Heart right ventricle (tissue), 16 donors: ENCODE measurements at regions not wholly inside any gene's neighbourhood (a gene's known extent, or its start where the extent isn't known, plus 50 kb on each side); places are given as distances from the start of the nearest gene placed in this dataset.

Experiments used
- ATAC-seq, 8 donors: fragments of 200-7000 bp; cut with Tn5 transposase; one replicate each; pipeline ENCODE4 v1.9.1; 2020; ENCODE audit warnings: mild to moderate bottlenecking in 8 of 8, moderate library complexity in 8 of 8, moderate number of reproducible peaks in 1 of 8
- DNase-seq, 2 donors: peaks; one replicate each; pipeline ENCODE4 v3.0.0-alpha.2; 2020
- H3K27ac ChIP-seq, 10 donors: fragments of 200-600 bp; sonication (generic) in 2 of 10; one replicate each; pipeline versions ENCODE4 v1.5.0 to v1.8.0; 2020 to 2022; ENCODE audit warnings: mild to moderate bottlenecking in 3 of 10
- H3K27me3 ChIP-seq, 7 donors: fragments of 200-600 bp; one replicate each; pipeline ENCODE4 v1.8.0; 2021 to 2022; ENCODE audit warnings: mild to moderate bottlenecking in 2 of 7
- H3K36me3 ChIP-seq, 9 donors: fragments of 200-600 bp; sonication (generic) in 1 of 9; one replicate each; pipeline versions ENCODE4 v1.5.0 to v1.8.0; 2020 to 2022; ENCODE audit warnings: mild to moderate bottlenecking in 2 of 9
- H3K4me1 ChIP-seq, 9 donors: fragments of 200-600 bp; sonication (generic) in 1 of 9; one replicate each; pipeline versions ENCODE4 v1.5.0 to v1.8.0; 2020 to 2022; ENCODE audit warnings: mild to moderate bottlenecking in 4 of 9
- H3K4me3 ChIP-seq, 10 donors: fragments of 200-600 bp; sonication (generic) in 2 of 10; one replicate each; pipeline versions ENCODE4 v1.5.0 to v1.8.0; 2020 to 2022; ENCODE audit warnings: mild to moderate bottlenecking in 7 of 10, moderate library complexity in 2 of 10
- H3K9me3 ChIP-seq, 11 donors: fragments of 200-600 bp in 10 of 11; sonication (generic) in 2 of 11; one replicate each; pipeline versions ENCODE4 v1.5.0 to v1.8.0; 2013 to 2022; ENCODE audit warnings: mild to moderate bottlenecking in 2 of 11, control low read depth in 1 of 11, moderate library complexity in 1 of 11
- WGBS, 2 donors: extraction: QIAGEN DNeasy Blood & Tissue Kit; methylation state at CpG; one replicate each; pipeline ENCODE4 v1.1.7; 2013; ENCODE audit warnings: inconsistent platforms in 1 of 2; 5-methylcytosine and 5-hydroxymethylcytosine counted together
- intact Hi-C, 10 donors: fragments of 100-400 bp; cut with DNase I; formaldehyde crosslinking; loops; one replicate each; pipeline versions ENCODE4 v1.11.1 to v1.14.2; 2022
- TF ChIP-seq, protein P1 (sequence below), 9 donors: fragments of 200-600 bp; sonication (generic) in 2 of 9; IDR thresholded peaks; one replicate each; pipeline versions ENCODE4 v1.5.0 to v1.8.0; 2021 to 2022; ENCODE audit warnings: antibody characterized with exemption in 9 of 9, mild to moderate bottlenecking in 5 of 9, moderate library complexity in 1 of 9
- donor health status: Arrhythmogenic right ventricular cardiomyopathy.
- donor health status: ischemic (EF 13 %, LVEDD 7.1; RV severe dilation, severe dysfunction).
- donor health status: healthy with polysubstance abuse.
- donor health status: DM: no; HTN: yes; CAD: no.
- donor health status: DM: no; HTN: no; CAD: no.
- donor health status: ischemic (EF 25% LVEDD 6.9; RV normal size, moderate dysfunction).
- donor health status: ischemic (EF 25% LVEDD 5.7; RV mildly dilated, moderate dysfunction).
- donor health status: healthy.
- donor health status: DM: yes; HTN: yes; CAD: no.
- donor health status: Ischemic cardiomyopathy.
- donor health status: ischemic (EF 35%, LVEDD 5.7; RV mildly dilated, moderate dysfunction).
- donor health status: nonischemic (EF 11% LVEDD 7.7; RV severe dilation, severe dysfunction).
- donor health status: DM: yes; HTN: yes; CAD: no.
- donor health status: PGD.
- donor health status: ischemic (EF 29% LVEDD 5.4; RV normal size, mild dysfunction).
- donor health status: nonischemic (EF 23%, LVEDD 6.1; RV moderate dilation, normal function).

DNA sequence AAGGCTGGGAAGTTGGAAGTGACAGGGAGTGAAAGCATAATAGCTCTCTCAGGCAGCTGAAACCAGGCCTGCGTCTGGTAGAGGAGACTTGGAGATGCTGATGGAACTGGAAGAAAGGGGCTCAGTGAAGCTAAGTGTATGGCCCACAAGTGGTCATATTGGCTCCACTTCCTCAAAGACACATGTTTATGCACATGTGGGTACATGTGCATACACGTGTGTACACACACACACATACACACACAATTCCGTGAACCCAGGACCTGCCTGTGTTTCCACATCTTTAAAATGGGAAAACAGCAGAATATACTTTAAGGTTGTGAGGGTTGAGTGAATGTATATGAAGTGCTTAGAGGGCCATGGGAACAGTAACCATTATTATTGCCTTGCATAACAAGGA, 160.9 kb downstream of the ARL6IP6 start:
- H3K27ac ChIP-seq: no peak overlapping the region
- no peak for ATAC-seq
- H3K36me3 ChIP-seq: no peaks in the 10 kb centered on the region
- H3K4me3 ChIP-seq: no peak overlapping the region
- intact Hi-C loops: no loop called here
- peaks cover 0 to 6% (median 0%) of the 10 kb centered on the region in 11 donors for H3K9me3 ChIP-seq
- WGBS, 2 donors: 81 to 86% methylated on average over 3 of the region's 3 CpGs
- no peak for DNase-seq
- H3K27me3 ChIP-seq: no peaks in the 10 kb centered on the region
- H3K4me1 ChIP-seq: no peaks in the 10 kb centered on the region
- TF ChIP-seq, protein P1, sequence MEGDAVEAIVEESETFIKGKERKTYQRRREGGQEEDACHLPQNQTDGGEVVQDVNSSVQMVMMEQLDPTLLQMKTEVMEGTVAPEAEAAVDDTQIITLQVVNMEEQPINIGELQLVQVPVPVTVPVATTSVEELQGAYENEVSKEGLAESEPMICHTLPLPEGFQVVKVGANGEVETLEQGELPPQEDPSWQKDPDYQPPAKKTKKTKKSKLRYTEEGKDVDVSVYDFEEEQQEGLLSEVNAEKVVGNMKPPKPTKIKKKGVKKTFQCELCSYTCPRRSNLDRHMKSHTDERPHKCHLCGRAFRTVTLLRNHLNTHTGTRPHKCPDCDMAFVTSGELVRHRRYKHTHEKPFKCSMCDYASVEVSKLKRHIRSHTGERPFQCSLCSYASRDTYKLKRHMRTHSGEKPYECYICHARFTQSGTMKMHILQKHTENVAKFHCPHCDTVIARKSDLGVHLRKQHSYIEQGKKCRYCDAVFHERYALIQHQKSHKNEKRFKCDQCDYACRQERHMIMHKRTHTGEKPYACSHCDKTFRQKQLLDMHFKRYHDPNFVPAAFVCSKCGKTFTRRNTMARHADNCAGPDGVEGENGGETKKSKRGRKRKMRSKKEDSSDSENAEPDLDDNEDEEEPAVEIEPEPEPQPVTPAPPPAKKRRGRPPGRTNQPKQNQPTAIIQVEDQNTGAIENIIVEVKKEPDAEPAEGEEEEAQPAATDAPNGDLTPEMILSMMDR (IDR thresholded peaks at IDR 0.05): no peak

DNA sequence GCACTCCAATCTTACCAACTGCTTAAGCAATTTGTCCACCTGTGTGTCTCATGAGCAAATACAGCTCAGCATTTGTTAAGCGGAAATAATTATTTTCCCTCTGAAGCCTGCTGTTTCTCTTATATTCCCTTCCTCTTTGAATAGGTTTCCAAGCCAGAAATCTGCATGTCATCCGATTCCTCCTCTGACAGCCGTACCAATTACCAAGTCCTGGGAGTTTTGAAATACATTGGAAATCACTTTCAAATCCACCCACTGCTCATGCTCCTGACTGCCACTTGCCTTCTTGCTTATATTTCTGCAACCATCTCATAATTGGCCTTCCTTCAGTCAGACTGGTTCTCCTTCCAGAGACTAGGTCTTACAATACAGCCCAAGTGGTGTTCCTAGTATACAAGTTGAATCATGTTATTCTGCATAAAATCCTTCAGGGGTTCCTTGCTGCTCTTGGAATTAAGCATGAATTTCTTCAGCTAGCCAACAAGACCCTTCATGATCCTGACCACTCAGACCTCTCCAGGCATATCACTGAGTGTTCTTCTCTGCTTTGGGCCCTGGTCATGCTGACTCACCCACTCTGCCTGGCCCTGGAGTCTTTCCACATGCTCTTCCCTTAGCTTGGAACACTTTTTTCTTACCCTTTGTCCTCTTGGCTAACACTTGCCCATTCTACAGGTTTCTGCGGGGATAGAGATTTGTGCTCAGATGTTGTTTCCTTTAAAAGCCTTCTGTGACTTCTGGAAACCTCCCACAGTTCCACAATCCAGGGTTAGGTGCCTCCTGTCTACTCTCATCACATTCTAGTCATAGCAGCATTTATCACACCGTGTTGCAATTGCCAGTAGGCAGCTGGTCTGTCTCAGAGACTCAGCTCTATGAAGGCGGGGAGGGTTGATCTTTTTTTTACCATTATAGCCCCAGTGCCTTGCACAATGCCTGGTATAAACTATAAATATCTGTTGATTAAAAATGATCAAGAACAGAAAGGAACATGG, 157.6 kb downstream of the ARL6IP6 start:
- ATAC-seq (peak in 1 of 8 donors; percentile 47), DNase-seq (no peak)
- TF ChIP-seq, protein P1 (IDR thresholded peaks at IDR 0.05): no peak
- 64 to 67% methylated on average over 6 of the region's 6 CpGs for WGBS, 2 donors
- Histone ChIP-seq H3K4me3 (no peak overlapping the region), H3K36me3 (no peaks in the 10 kb centered on the region), H3K4me1 (no peaks in the 10 kb centered on the region), H3K27me3 (no peaks in the 10 kb centered on the region), H3K27ac (no peak overlapping the region), H3K9me3 (no peaks in the 10 kb centered on the region)
- intact Hi-C loops: no loop called here

DNA sequence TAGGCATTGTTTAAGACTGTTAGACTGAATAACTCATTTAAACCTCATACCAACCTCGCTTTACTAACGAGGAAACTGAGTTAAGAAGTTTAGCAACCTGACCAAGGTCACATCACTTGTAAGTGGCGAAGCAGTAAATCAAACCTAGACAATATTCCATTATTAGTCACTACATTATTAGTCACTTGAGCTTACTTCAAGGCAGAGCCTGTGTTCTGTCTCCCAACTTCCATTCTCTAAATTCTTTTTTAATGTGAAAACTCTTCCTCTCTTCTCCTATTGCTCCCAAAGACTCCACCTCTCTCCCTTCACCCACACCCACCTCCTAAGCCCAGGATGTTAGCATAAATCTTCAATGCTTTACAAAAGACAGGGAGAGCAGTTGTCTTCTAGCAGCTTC, 156.5 kb downstream of the ARL6IP6 start:
- no peaks in the 10 kb centered on the region for H3K9me3 ChIP-seq
- H3K36me3 ChIP-seq: no peaks in the 10 kb centered on the region
- H3K27ac ChIP-seq: no peak overlapping the region
- no peak overlapping the region for H3K4me3 ChIP-seq
- intact Hi-C loops: no loop called here
- no peaks in the 10 kb centered on the region for H3K27me3 ChIP-seq
- ATAC-seq (no peak), DNase-seq (no peak)
- TF ChIP-seq, protein P1 (IDR thresholded peaks at IDR 0.05): no peak
- 71 to 76% methylated on average over 3 of the region's 3 CpGs for WGBS, 2 donors
- no peaks in the 10 kb centered on the region for H3K4me1 ChIP-seq

DNA sequence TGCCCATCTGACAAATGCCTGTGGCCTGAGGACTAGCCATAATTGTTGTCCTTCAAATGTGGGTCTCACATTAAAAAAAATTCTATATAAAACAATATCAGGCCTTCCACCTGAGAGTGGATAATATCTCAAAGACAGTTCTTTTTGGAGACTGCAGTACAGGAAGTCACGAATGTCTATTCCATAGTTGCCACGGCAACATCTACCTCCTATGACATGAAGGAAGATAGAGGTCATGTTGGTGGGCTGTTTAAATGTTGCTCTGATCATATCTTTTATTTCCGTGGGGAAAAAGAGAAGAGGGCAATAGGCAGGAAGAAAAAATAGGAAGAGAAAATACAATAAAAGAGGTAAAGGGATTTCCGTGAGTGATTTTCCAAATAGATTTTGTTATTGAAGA, 151.8 kb downstream of the ARL6IP6 start:
- no peak overlapping the region for H3K27ac ChIP-seq
- H3K4me3 ChIP-seq: no peak overlapping the region
- TF ChIP-seq, protein P1 (IDR thresholded peaks at IDR 0.05): no peak
- H3K36me3 ChIP-seq: no peaks in the 10 kb centered on the region
- 72 to 78% methylated on average over 4 of the region's 4 CpGs for WGBS, 2 donors
- DNase-seq (no peak), ATAC-seq (no peak)
- no peaks in the 10 kb centered on the region for H3K4me1 ChIP-seq
- H3K9me3 ChIP-seq: no peaks in the 10 kb centered on the region
- H3K27me3 ChIP-seq: no peaks in the 10 kb centered on the region
- intact Hi-C loops: no loop called here
